ENCODE measurements at regions not wholly inside any gene's neighbourhood (a gene's known extent, or its start where the extent isn't known, plus 50 kb on each side); places are given as distances from the start of the nearest gene placed in this dataset.

DNA sequence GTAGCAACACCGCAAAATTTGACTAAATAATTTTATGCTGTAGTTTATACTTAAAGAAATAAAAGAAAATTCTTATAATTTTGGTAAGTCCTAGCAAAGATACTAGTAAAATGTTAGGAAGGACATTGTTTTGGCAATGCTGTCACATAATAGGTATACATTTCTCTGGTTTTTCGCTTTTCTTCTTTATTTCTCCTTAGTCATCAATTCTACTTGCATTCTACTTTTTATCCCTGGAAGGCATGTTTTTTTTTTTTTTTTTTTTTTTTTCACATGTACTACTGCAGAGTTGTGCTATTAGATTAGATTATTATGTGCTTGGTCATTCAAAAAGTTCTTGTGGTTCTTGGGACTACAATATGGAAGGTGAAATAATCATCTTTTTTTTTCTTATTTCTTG is 1421.2 kb downstream of the SI start:
- Histone ChIP-seq H3K27ac (ENCODE audit: low read depth, low read length, poor library complexity, severe bottlenecking) (no peak overlapping the region), H3K4me1 (ENCODE audit: insufficient read depth, low read length, severe bottlenecking) (no peaks in the 10 kb centered on the region), H3F3A (ENCODE audit: insufficient read depth, low read length) (no peaks in the 10 kb centered on the region), H3K9me3 (ENCODE audit: low read length) (no peaks in the 10 kb centered on the region), H3K9ac (ENCODE audit: low read length) (no peak overlapping the region), H3K4me3 (ENCODE audit: low read depth, low read length, poor library complexity, severe bottlenecking) (no peak overlapping the region), H4K20me1 (ENCODE audit: insufficient read depth, low read length) (no peaks in the 10 kb centered on the region), H2AFZ (ENCODE audit: low read length) (no peak overlapping the region), H3K27me3 (ENCODE audit: insufficient read depth, low read length) (no peaks in the 10 kb centered on the region), H3K79me2 (ENCODE audit: insufficient read depth, low read length) (no peaks in the 10 kb centered on the region), H3K9me2 (ENCODE audit: low read depth, low read length) (no peaks in the 10 kb centered on the region), H3K4me2 (ENCODE audit: low read length) (no peak overlapping the region), H3K36me3 (ENCODE audit: insufficient read depth, low read length) (no peaks in the 10 kb centered on the region)
- TF ChIP-seq, protein P1, sequence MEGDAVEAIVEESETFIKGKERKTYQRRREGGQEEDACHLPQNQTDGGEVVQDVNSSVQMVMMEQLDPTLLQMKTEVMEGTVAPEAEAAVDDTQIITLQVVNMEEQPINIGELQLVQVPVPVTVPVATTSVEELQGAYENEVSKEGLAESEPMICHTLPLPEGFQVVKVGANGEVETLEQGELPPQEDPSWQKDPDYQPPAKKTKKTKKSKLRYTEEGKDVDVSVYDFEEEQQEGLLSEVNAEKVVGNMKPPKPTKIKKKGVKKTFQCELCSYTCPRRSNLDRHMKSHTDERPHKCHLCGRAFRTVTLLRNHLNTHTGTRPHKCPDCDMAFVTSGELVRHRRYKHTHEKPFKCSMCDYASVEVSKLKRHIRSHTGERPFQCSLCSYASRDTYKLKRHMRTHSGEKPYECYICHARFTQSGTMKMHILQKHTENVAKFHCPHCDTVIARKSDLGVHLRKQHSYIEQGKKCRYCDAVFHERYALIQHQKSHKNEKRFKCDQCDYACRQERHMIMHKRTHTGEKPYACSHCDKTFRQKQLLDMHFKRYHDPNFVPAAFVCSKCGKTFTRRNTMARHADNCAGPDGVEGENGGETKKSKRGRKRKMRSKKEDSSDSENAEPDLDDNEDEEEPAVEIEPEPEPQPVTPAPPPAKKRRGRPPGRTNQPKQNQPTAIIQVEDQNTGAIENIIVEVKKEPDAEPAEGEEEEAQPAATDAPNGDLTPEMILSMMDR (IDR thresholded peaks at IDR 0.05; ENCODE audit: low read length): no peak
- no peak for TF ChIP-seq EZH2 (IDR thresholded peaks at IDR 0.05; ENCODE audit: borderline replicate concordance, low read length)

GRCh38 chr3:163655021-163655420 is 1423.3 kb downstream of the SI start:
- Histone ChIP-seq H2AFZ (ENCODE audit: low read length) (no peak overlapping the region), H3K4me1 (ENCODE audit: insufficient read depth, low read length, severe bottlenecking) (no peaks in the 10 kb centered on the region), H3K36me3 (ENCODE audit: insufficient read depth, low read length) (no peaks in the 10 kb centered on the region), H4K20me1 (ENCODE audit: insufficient read depth, low read length) (no peaks in the 10 kb centered on the region), H3K79me2 (ENCODE audit: insufficient read depth, low read length) (no peaks in the 10 kb centered on the region), H3F3A (ENCODE audit: insufficient read depth, low read length) (no peaks in the 10 kb centered on the region), H3K27ac (ENCODE audit: low read depth, low read length, poor library complexity, severe bottlenecking) (no peak overlapping the region), H3K27me3 (ENCODE audit: insufficient read depth, low read length) (no peaks in the 10 kb centered on the region), H3K9ac (ENCODE audit: low read length) (no peak overlapping the region), H3K4me2 (ENCODE audit: low read length) (no peak overlapping the region), H3K9me2 (ENCODE audit: low read depth, low read length) (no peaks in the 10 kb centered on the region), H3K9me3 (ENCODE audit: low read length) (no peaks in the 10 kb centered on the region), H3K4me3 (ENCODE audit: low read depth, low read length, poor library complexity, severe bottlenecking) (no peak overlapping the region)
- TF ChIP-seq, protein P1 (IDR thresholded peaks at IDR 0.05; ENCODE audit: low read length): no peak
- no peak for TF ChIP-seq EZH2 (IDR thresholded peaks at IDR 0.05; ENCODE audit: borderline replicate concordance, low read length)

DNA sequence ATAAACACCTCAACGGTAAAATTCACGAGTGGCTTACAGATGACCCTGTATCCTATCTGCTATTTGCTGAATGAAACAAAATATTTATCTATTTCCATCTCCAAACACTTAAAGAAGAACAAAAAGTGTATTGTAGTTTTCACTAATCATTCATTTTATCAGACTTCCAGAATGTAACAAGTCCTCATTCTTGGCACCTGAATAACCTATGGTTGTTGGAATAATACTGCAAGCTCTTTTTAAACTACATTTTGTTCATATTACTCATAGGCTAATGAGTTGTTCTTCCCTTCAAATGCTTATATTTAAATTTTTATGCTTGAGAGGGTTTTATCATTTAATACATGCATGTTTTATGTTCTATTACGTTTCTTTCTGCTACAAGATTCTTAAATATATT is 1434.1 kb downstream of the SI start:
- no peaks in the 10 kb centered on the region for H3K36me3 ChIP-seq (ENCODE audit: insufficient read depth, low read length)
- H3K9me3 ChIP-seq (ENCODE audit: low read length): no peaks in the 10 kb centered on the region
- no peak overlapping the region for H3K9ac ChIP-seq (ENCODE audit: low read length)
- H2AFZ ChIP-seq (ENCODE audit: low read length): no peak overlapping the region
- H3F3A ChIP-seq (ENCODE audit: insufficient read depth, low read length): no peaks in the 10 kb centered on the region
- no peaks in the 10 kb centered on the region; the same call in 1 of the 2 replicates for H3K9me2 ChIP-seq (ENCODE audit: low read depth, low read length)
- H3K4me2 ChIP-seq (ENCODE audit: low read length): no peak overlapping the region
- no peaks in the 10 kb centered on the region for H4K20me1 ChIP-seq (ENCODE audit: insufficient read depth, low read length)
- no peak overlapping the region for H3K4me3 ChIP-seq (ENCODE audit: low read depth, low read length, poor library complexity, severe bottlenecking)
- no peak for TF ChIP-seq EZH2 (IDR thresholded peaks at IDR 0.05; ENCODE audit: borderline replicate concordance, low read length)
- TF ChIP-seq, protein P1 (IDR thresholded peaks at IDR 0.05; ENCODE audit: low read length): no peak
- no peaks in the 10 kb centered on the region for H3K4me1 ChIP-seq (ENCODE audit: insufficient read depth, low read length, severe bottlenecking)
- H3K27ac ChIP-seq (ENCODE audit: low read depth, low read length, poor library complexity, severe bottlenecking): no peak overlapping the region
- no peaks in the 10 kb centered on the region for H3K79me2 ChIP-seq (ENCODE audit: insufficient read depth, low read length)
- H3K27me3 ChIP-seq (ENCODE audit: insufficient read depth, low read length): no peaks in the 10 kb centered on the region
